Esophagus muscularis mucosa (tissue), 4 donors: ENCODE measurements at regions not wholly inside any gene's neighbourhood (a gene's known extent, or its start where the extent isn't known, plus 50 kb on each side); places are given as distances from the start of the nearest gene placed in this dataset.

Source experiments
- CTCF ChIP-seq, 3 experiments: fragments of 200-600 bp in 2 of 3; fragments of 450-650 bp in 1 of 3; sonication (generic) in 2 of 3; IDR thresholded peaks; one replicate each; pipeline ENCODE4 v1.5.1; 2017 to 2019; ENCODE audit warnings: antibody characterized with exemption in 3 of 3, mild to moderate bottlenecking in 2 of 3, moderate library complexity in 1 of 3
- EP300 ChIP-seq: sonication (generic); formaldehyde crosslinking; IDR thresholded peaks from one replicate; pipeline ENCODE4 v1.6.1; 2017; ENCODE audit warnings: antibody characterized with exemption
- POLR2A ChIP-seq: fragments of 450-650 bp; IDR thresholded peaks from one replicate; pipeline ENCODE4 v1.6.1; 2017; ENCODE audit warnings: antibody characterized with exemption, moderate library complexity, mild to moderate bottlenecking, low read depth

DNA sequence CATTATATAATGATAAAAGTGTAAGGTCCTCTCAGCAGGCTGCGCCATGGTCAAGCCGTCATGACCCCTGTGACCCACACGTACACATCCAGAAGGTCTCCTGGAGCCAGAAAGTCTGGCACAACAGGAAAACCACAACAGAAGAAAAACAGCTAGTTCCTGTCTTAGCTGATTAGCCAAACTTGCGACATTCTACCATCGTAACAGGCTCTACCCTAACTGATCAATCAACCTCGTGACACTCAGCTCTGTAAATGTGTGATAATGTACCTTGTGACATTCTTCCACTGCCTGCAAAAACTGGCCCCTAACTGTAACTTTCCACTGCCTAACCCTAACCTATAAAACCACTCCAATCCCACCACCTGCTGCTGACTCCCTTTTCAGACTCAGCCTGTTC is 316.4 kb upstream of the TUSC1 start:
- no peak for TF ChIP-seq POLR2A
- no peak for TF ChIP-seq CTCF (IDR thresholded peaks at IDR 0.05)
- TF ChIP-seq EP300, result no peak
